Stimulated activated CD4-positive, alpha-beta T cell treated with anti-CD3 and anti-CD28 coated beads, Interleukin-4, amount 100 ng/mL, for 48 hours (primary cell): ENCODE measurements at regions not wholly inside any gene's neighbourhood (a gene's known extent, or its start where the extent isn't known, plus 50 kb on each side); places are given as distances from the start of the nearest gene placed in this dataset.

Experiments used
- DNase-seq, 2 donors: peaks; one replicate each; pipeline ENCODE4 v3.0.0-alpha.2; 2020; ENCODE audit warnings: low read depth in 2 of 2

GRCh38 chr2:126306539-126306938, 349.4 kb upstream of the GYPC start:
- DNase-seq = no peak

GRCh38 chr2:126307740-126308139, 348.2 kb upstream of the GYPC start:
- DNase-seq = no peak

- DNase-seq = no peak
Measured at GRCh38 chr2:126309185-126309584, 346.8 kb upstream of the GYPC start.

GRCh38 chr2:126312579-126312978, 343.4 kb upstream of the GYPC start:
- no peak for DNase-seq

GRCh38 chr2:126315828-126316227, 340.1 kb upstream of the GYPC start:
- DNase-seq = no peak

GRCh38 chr2:126317790-126318431, 338.0 kb upstream of the GYPC start:
- DNase-seq = no peak

- DNase-seq = no peak
Measured at GRCh38 chr2:126322342-126322741, 333.6 kb upstream of the GYPC start.

- no peak for DNase-seq
Measured at GRCh38 chr2:126325202-126325601, 330.8 kb upstream of the GYPC start.

GRCh38 chr2:126329173-126329572, 326.8 kb upstream of the GYPC start:
- no peak for DNase-seq

- no peak for DNase-seq
Measured at GRCh38 chr2:126342457-126342856, 313.5 kb upstream of the GYPC start.

- DNase-seq = no peak
Measured at GRCh38 chr2:126343136-126343535, 312.8 kb upstream of the GYPC start.

GRCh38 chr2:126344493-126344892, 311.5 kb upstream of the GYPC start:
- DNase-seq = no peak

- DNase-seq = no peak
Measured at GRCh38 chr2:126345691-126346090, 310.3 kb upstream of the GYPC start.

- DNase-seq = no peak
Measured at GRCh38 chr2:126356631-126357030, 299.3 kb upstream of the GYPC start.

- DNase-seq = no peak
Measured at GRCh38 chr2:126358122-126358521, 297.8 kb upstream of the GYPC start.

- no peak for DNase-seq
Measured at GRCh38 chr2:126359494-126359893, 296.5 kb upstream of the GYPC start.

- DNase-seq = no peak
Measured at GRCh38 chr2:126367361-126367760, 288.6 kb upstream of the GYPC start.

GRCh38 chr2:126368758-126369157, 287.2 kb upstream of the GYPC start:
- DNase-seq = no peak

- DNase-seq = no peak
Measured at GRCh38 chr2:126370201-126370600, 285.8 kb upstream of the GYPC start.

GRCh38 chr2:126372406-126372805, 283.6 kb upstream of the GYPC start:
- no peak for DNase-seq

GRCh38 chr2:126378176-126378575, 277.8 kb upstream of the GYPC start:
- no peak for DNase-seq

- DNase-seq = no peak
Measured at GRCh38 chr2:126381091-126381490, 274.9 kb upstream of the GYPC start.

GRCh38 chr2:126382998-126383397, 273.0 kb upstream of the GYPC start:
- DNase-seq = no peak

GRCh38 chr2:126383800-126384199, 272.2 kb upstream of the GYPC start:
- no peak for DNase-seq
